ENCODE measurements at regions not wholly inside any gene's neighbourhood (a gene's known extent, or its start where the extent isn't known, plus 50 kb on each side); places are given as distances from the start of the nearest gene placed in this dataset.

GRCh38 chr9:11973011-11973410 lies 720.2 kb upstream of the TYRP1 start:
- TF ChIP-seq, protein P1, sequence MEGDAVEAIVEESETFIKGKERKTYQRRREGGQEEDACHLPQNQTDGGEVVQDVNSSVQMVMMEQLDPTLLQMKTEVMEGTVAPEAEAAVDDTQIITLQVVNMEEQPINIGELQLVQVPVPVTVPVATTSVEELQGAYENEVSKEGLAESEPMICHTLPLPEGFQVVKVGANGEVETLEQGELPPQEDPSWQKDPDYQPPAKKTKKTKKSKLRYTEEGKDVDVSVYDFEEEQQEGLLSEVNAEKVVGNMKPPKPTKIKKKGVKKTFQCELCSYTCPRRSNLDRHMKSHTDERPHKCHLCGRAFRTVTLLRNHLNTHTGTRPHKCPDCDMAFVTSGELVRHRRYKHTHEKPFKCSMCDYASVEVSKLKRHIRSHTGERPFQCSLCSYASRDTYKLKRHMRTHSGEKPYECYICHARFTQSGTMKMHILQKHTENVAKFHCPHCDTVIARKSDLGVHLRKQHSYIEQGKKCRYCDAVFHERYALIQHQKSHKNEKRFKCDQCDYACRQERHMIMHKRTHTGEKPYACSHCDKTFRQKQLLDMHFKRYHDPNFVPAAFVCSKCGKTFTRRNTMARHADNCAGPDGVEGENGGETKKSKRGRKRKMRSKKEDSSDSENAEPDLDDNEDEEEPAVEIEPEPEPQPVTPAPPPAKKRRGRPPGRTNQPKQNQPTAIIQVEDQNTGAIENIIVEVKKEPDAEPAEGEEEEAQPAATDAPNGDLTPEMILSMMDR (conservative IDR thresholded peaks at IDR 0.05; ENCODE audit: control insufficient read depth, insufficient read depth, low read depth, low read length) = no peak
- no peak for DNase-seq (ENCODE audit: low read depth)
- H3K4me3 ChIP-seq (ENCODE audit: control insufficient read depth, low read depth, low read length) = no peak overlapping the region

DNA sequence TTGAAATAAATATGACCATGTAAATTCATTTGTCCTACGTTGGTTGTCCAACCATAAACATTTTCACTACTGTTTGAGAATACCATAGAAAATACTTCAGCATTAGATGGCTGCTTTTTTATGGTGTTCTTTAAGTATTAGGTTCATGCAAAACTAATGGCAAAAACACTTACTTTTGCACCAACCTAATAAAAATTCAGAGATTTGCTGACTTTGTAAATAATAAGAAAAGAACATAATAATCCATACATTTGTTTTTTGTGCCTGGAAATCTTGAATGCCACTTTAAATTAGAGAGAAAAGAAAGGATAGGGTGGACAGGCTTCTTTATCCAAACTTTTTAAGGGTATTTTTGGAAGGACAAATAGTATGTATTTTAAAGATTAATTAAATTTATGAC lies 719.7 kb upstream of the TYRP1 start:
- TF ChIP-seq, protein P1 (conservative IDR thresholded peaks at IDR 0.05; ENCODE audit: control insufficient read depth, insufficient read depth, low read depth, low read length) = no peak
- H3K4me3 ChIP-seq (ENCODE audit: control insufficient read depth, low read depth, low read length) = no peak overlapping the region

DNA sequence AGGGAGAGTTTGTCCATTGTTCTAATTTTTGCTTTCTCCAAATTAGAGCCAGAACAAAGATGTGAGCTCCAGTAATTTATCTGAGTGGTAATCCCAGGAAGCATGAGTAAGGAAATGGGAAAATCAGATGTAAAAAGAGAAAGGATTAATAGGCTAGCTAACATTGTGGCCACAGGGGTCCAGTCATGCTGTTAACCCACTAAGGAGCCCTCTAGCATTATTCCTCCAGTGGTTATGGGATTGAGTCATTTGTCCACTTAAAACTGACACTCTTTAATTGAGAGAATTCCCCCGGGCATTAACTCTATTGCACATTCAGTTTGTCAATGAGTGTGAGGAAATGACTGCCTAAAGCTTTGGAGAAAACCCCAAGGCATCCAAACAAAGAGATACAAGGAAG lies 700.3 kb upstream of the TYRP1 start:
- peak; percentile 2 for DNase-seq (ENCODE audit: low read depth)
- TF ChIP-seq, protein P1 (conservative IDR thresholded peaks at IDR 0.05; ENCODE audit: control insufficient read depth, insufficient read depth, low read depth, low read length) = no peak
- no peak overlapping the region for H3K4me3 ChIP-seq (ENCODE audit: control insufficient read depth, low read depth, low read length)

More for the DNA sequence above, 719.7 kb upstream of the TYRP1 start:
- no peak for DNase-seq (ENCODE audit: low read depth)

GRCh38 chr9:12014488-12014887 lies 678.7 kb upstream of the TYRP1 start:
- H3K4me3 ChIP-seq (ENCODE audit: control insufficient read depth, low read depth, low read length) = no peak overlapping the region
- TF ChIP-seq, protein P1 (conservative IDR thresholded peaks at IDR 0.05; ENCODE audit: control insufficient read depth, insufficient read depth, low read depth, low read length) = no peak

DNA sequence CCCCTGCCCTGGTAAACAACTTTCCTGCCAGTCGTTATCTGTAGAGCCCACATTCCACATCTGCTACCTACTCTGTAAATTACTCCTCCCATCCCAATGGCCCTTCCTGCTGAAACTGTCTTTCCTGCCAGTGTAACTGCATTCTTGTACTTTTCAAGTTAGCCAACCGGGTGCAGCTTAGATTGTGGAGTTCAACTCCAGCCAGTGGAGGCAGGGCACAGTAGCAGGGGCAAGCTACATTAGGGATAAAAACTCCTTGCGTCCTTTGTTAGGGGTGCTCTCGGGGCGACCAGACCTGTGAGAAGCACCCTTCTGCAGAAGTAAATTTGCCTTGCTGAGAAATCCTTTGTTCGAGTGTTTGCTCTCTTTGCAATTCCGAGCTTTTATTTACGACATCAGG lies 639.0 kb upstream of the TYRP1 start:
- TF ChIP-seq, protein P1 (conservative IDR thresholded peaks at IDR 0.05; ENCODE audit: control insufficient read depth, insufficient read depth, low read depth, low read length) = no peak
- H3K4me3 ChIP-seq (ENCODE audit: control insufficient read depth, low read depth, low read length) = no peak overlapping the region
- no peak for DNase-seq (ENCODE audit: low read depth)

More at GRCh38 chr9:12014488-12014887, 678.7 kb upstream of the TYRP1 start:
- DNase-seq (ENCODE audit: low read depth) = no peak

GRCh38 chr9:12056874-12057273 lies 636.3 kb upstream of the TYRP1 start:
- DNase-seq (ENCODE audit: low read depth) = no peak
- TF ChIP-seq, protein P1 (conservative IDR thresholded peaks at IDR 0.05; ENCODE audit: control insufficient read depth, insufficient read depth, low read depth, low read length) = no peak
- H3K4me3 ChIP-seq (ENCODE audit: control insufficient read depth, low read depth, low read length) = no peak overlapping the region

- TF ChIP-seq, protein P1 (conservative IDR thresholded peaks at IDR 0.05; ENCODE audit: control insufficient read depth, insufficient read depth, low read depth, low read length) = no peak
- no peak overlapping the region for H3K4me3 ChIP-seq (ENCODE audit: control insufficient read depth, low read depth, low read length)
- DNase-seq (ENCODE audit: low read depth) = peak; percentile 7
These were observed 633.1 kb upstream of the TYRP1 start for GRCh38 chr9:12060067-12060466.
